Trophoblast cell (in vitro differentiated cells and primary cell): ENCODE measurements at regions not wholly inside any gene's neighbourhood (a gene's known extent, or its start where the extent isn't known, plus 50 kb on each side); places are given as distances from the start of the nearest gene placed in this dataset.
A peak's percentile ranks its signal among the peaks of the same experiment; 100 is the strongest.

Experiments used
- DNase-seq, 2 donors: peaks; one replicate each; pipeline ENCODE4 v3.0.0-alpha.2; 2016
- H2AFZ ChIP-seq: 2 replicates; pipeline ENCODE4 v1.6.1; 2013; ENCODE audit warnings: low read length, moderate library complexity, mild to moderate bottlenecking; ENCODE audit not compliant: insufficient read depth, poor library complexity
- H2AK5ac ChIP-seq: 2 replicates; pipeline ENCODE4 v1.6.1; 2013; ENCODE audit warnings: mild to moderate bottlenecking, low read length
- H2BK120ac ChIP-seq: 2 replicates; pipeline ENCODE4 v1.6.1; 2013; ENCODE audit warnings: low read length, mild to moderate bottlenecking, moderate library complexity; ENCODE audit not compliant: insufficient read depth, poor library complexity
- H2BK12ac ChIP-seq: 2 replicates; pipeline ENCODE4 v1.6.1; 2013; ENCODE audit warnings: mild to moderate bottlenecking, low read length, moderate library complexity
- H2BK5ac ChIP-seq: 2 replicates; pipeline ENCODE4 v1.6.1; 2013; ENCODE audit warnings: low read length, low read depth, moderate library complexity, mild to moderate bottlenecking; ENCODE audit not compliant: poor library complexity
- H3K14ac ChIP-seq: 2 replicates; pipeline ENCODE4 v1.6.1; 2013; ENCODE audit warnings: mild to moderate bottlenecking, low read length
- H3K18ac ChIP-seq: 2 replicates; pipeline ENCODE4 v1.6.1; 2013; ENCODE audit warnings: mild to moderate bottlenecking, low read length
- H3K23ac ChIP-seq: 2 replicates; pipeline ENCODE4 v1.6.1; 2013; ENCODE audit warnings: low read length
- H3K27ac ChIP-seq: 2 replicates; pipeline ENCODE4 v1.5.1; 2013; ENCODE audit warnings: low read depth, mild to moderate bottlenecking, inconsistent platforms, low read length, moderate library complexity
- H3K27me3 ChIP-seq: 2 replicates; pipeline ENCODE4 v1.6.1; 2013; ENCODE audit warnings: inconsistent platforms, mild to moderate bottlenecking, low read length, moderate library complexity; ENCODE audit not compliant: insufficient read depth
- H3K36me3 ChIP-seq, 2 experiments: 1 replicate in 1 of 2; 2 replicates in 1 of 2; pipeline ENCODE4 v1.6.1; 2013; ENCODE audit warnings: low read length in 2 of 2, mild to moderate bottlenecking in 2 of 2, moderate library complexity in 1 of 2; ENCODE audit not compliant: insufficient read depth in 2 of 2, control insufficient read depth in 1 of 2
- H3K4ac ChIP-seq: 2 replicates; pipeline ENCODE4 v1.6.1; 2013; ENCODE audit warnings: low read depth, mild to moderate bottlenecking, low read length, moderate library complexity
- H3K4me1 ChIP-seq, 2 experiments: 1 replicate in 1 of 2; 2 replicates in 1 of 2; pipeline ENCODE4 v1.6.1; 2013; ENCODE audit warnings: low read length in 2 of 2, mild to moderate bottlenecking in 2 of 2, moderate library complexity in 1 of 2; ENCODE audit not compliant: insufficient read depth in 2 of 2, control insufficient read depth in 1 of 2
- H3K4me2 ChIP-seq: 2 replicates; pipeline ENCODE4 v1.6.1; 2013; ENCODE audit warnings: inconsistent platforms, mild to moderate bottlenecking, low read length, moderate library complexity
- H3K4me3 ChIP-seq: 2 replicates; pipeline ENCODE4 v1.5.1; 2013; ENCODE audit warnings: mild to moderate bottlenecking, low read depth, low read length, inconsistent platforms
- H3K79me1 ChIP-seq: one replicate; pipeline ENCODE4 v1.6.1; 2013; ENCODE audit warnings: low read length
- H3K79me2 ChIP-seq: 2 replicates; pipeline ENCODE4 v1.6.1; 2013; ENCODE audit warnings: low read length, mild to moderate bottlenecking; ENCODE audit not compliant: control insufficient read depth, insufficient read depth, poor library complexity
- H3K9ac ChIP-seq: 2 replicates; pipeline ENCODE4 v1.6.1; 2013; ENCODE audit warnings: mild to moderate bottlenecking, low read length
- H3K9me3 ChIP-seq: 2 replicates; pipeline ENCODE4 v1.6.1; 2013; ENCODE audit warnings: low read depth, mild to moderate bottlenecking, control low read depth, inconsistent platforms, low read length; ENCODE audit not compliant: insufficient read depth
- H4K12ac ChIP-seq: 2 replicates; pipeline ENCODE4 v1.6.1; 2013; ENCODE audit warnings: low read depth, mild to moderate bottlenecking, low read length, moderate library complexity
- H4K8ac ChIP-seq: 2 replicates; pipeline ENCODE4 v1.6.1; 2013; ENCODE audit warnings: low read depth, mild to moderate bottlenecking, low read length, moderate library complexity
- H4K91ac ChIP-seq: one replicate; pipeline ENCODE4 v1.6.1; 2013; ENCODE audit warnings: low read depth, mild to moderate bottlenecking, low read length, moderate library complexity
- WGBS: extraction: QIAGEN DNeasy Blood & Tissue Kit; methylation state at CpG from one replicate; pipeline ENCODE4 v1.1.7; 2013; ENCODE audit warnings: missing lambda C conversion rate; ENCODE audit not compliant: insufficient read length, insufficient coverage; ENCODE audit errors: extremely low coverage; 5-methylcytosine and 5-hydroxymethylcytosine counted together

DNA sequence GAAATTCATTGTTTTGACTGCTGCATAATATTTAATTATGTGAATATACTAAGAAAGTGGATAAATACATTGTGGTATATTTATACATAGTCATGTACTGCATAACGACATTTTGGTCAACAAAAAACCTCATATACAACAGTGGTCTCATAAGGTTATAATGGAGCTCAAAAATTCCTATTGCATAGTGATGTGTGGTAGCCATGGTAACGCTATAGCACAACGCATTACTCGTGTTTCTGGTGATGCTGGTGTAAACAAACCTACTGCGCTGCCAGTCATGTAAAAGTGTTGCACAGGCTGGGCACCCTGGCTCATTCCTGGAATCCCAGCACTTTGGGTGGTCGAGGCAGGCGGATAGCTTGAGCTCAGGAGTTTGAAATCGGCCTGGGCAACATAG is 52.6 kb upstream of the NHLH2 start:
- H3K27ac ChIP-seq: no peak overlapping the region
- H3K9ac ChIP-seq: no peak overlapping the region
- H3K36me3 ChIP-seq: no peaks in the 10 kb centered on the region
- no peak overlapping the region for H4K91ac ChIP-seq
- no peak overlapping the region for H2BK5ac ChIP-seq
- no peak overlapping the region for H4K12ac ChIP-seq
- no peak overlapping the region for H3K4me3 ChIP-seq
- no peaks in the 10 kb centered on the region for H3K27me3 ChIP-seq
- H2AFZ ChIP-seq: no peak overlapping the region
- no peak overlapping the region for H2AK5ac ChIP-seq
- no peak overlapping the region for H3K4me2 ChIP-seq
- H4K8ac ChIP-seq: no peak overlapping the region
- no peak overlapping the region for H2BK12ac ChIP-seq
- no peaks in the 10 kb centered on the region for H3K79me1 ChIP-seq
- no peak overlapping the region for H3K4ac ChIP-seq
- H3K18ac ChIP-seq: no peak overlapping the region
- H3K4me1 ChIP-seq: no peaks in the 10 kb centered on the region
- DNase-seq: peak; percentile 49 to 83
- H3K9me3 ChIP-seq: peaks cover 1% of the 10 kb centered on the region
- H2BK120ac ChIP-seq: no peak overlapping the region
- H3K23ac ChIP-seq: no peak overlapping the region
- WGBS: no CpG with 5 or more reads among the region's 8 CpGs
- no peaks in the 10 kb centered on the region for H3K79me2 ChIP-seq
- H3K14ac ChIP-seq: no peak overlapping the region

DNA sequence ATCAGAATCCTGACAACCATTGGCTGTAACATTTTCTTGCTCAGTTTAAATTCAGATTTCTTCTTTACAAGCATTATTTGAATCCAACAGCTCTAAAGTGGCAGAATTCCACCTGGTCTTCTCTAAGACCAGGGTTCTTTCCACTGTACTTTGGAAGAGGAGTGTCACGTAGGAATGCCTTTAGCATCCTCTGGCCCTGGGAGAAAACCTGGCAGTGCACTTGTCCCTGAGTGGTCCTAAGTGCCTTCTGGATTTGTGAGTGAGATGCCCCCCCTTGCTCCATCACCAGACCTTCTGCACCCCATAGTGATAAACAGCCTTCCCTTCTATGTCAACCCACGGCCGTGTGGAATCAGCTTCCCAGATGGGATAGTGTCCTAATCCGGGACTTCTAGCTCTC is 57.1 kb upstream of the NHLH2 start:
- H4K8ac ChIP-seq: no peak overlapping the region

DNA sequence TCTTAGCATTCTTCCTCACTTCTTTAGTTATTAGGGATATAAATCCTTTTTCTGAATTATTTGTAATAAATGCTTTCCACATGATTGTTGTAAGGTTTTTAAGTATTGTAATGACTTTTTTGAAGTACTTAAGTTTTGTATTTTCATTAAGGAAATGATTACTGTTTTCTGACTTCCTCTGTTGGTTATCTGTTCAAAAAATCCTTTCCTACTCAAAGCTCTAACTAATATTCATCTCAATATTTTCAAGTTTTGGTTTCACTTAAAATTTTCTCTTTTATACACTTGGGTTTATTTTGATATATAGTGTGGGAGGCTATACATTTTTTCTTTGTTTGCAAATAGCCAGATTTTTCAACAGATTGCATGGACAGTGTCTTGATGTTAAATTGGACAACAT is 59.9 kb upstream of the NHLH2 start:
- Histone ChIP-seq H2BK12ac (no peak overlapping the region), H2BK120ac (no peak overlapping the region), H2BK5ac (no peak overlapping the region), H3K79me2 (no peaks in the 10 kb centered on the region), H3K4me2 (no peak overlapping the region), H3K18ac (no peak overlapping the region), H3K23ac (no peak overlapping the region), H3K79me1 (peaks cover 3% of the 10 kb centered on the region), H3K27me3 (no peaks in the 10 kb centered on the region), H3K36me3 (no peaks in the 10 kb centered on the region), H3K27ac (no peak overlapping the region), H3K9me3 (peaks cover 1% of the 10 kb centered on the region), H4K8ac (no peak overlapping the region), H4K91ac (no peak overlapping the region), H3K4ac (no peak overlapping the region), H3K4me3 (no peak overlapping the region), H2AFZ (no peak overlapping the region), H3K4me1 (peaks cover 2 to 3% of the 10 kb centered on the region in 2 experiments), H2AK5ac (no peak overlapping the region), H3K14ac (no peak overlapping the region), H3K9ac (no peak overlapping the region), H4K12ac (no peak overlapping the region)
- DNase-seq: no peak

More for the DNA sequence above, 57.1 kb upstream of the NHLH2 start:
- Histone ChIP-seq H2AFZ (no peak overlapping the region), H3K4me2 (no peak overlapping the region), H3K14ac (no peak overlapping the region), H2BK12ac (no peak overlapping the region), H3K36me3 (no peaks in the 10 kb centered on the region), H3K4me1 (no peaks in the 10 kb centered on the region), H3K18ac (no peak overlapping the region), H4K91ac (no peak overlapping the region), H3K27ac (no peak overlapping the region), H3K79me2 (no peaks in the 10 kb centered on the region), H3K4me3 (no peak overlapping the region), H3K79me1 (no peaks in the 10 kb centered on the region), H3K9me3 (peaks cover 1% of the 10 kb centered on the region), H3K27me3 (no peaks in the 10 kb centered on the region), H2AK5ac (no peak overlapping the region), H3K23ac (no peak overlapping the region), H3K9ac (no peak overlapping the region), H2BK5ac (no peak overlapping the region), H4K12ac (no peak overlapping the region), H2BK120ac (no peak overlapping the region), H3K4ac (no peak overlapping the region)
- no CpG with 5 or more reads among the region's 4 CpGs for WGBS
- no peak for DNase-seq

DNA sequence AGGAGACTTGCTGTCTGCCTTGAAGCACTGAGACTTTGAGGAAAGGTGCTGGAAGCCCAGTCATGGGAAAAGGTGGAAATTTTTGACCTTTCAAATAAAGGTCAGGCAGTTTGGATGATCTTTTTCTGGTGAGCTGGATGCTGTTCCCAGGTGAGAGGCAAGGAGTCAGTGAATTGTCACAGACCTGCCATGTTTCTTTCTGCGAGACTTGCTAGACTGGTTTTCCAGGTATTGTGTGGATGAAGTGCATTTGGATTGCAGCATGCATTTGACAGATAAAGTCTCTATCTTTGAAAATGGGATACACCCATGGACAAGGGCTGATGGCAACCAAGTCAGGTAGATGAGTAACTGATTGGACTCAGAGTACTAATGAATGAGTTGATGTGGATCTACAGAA is 65.7 kb upstream of the NHLH2 start:
- Histone ChIP-seq H3K27ac (peak overlapping the region; percentile 7), H2BK12ac (no peak overlapping the region), H3K14ac (no peak overlapping the region), H2BK120ac (no peak overlapping the region), H4K8ac (no peak overlapping the region), H2AK5ac (no peak overlapping the region), H3K36me3 (no peaks in the 10 kb centered on the region), H3K4me3 (no peak overlapping the region), H2AFZ (no peak overlapping the region), H3K79me2 (peaks cover 2% of the 10 kb centered on the region), H4K91ac (no peak overlapping the region), H3K9me3 (no peaks in the 10 kb centered on the region), H3K4me2 (no peak overlapping the region), H3K27me3 (no peaks in the 10 kb centered on the region), H3K9ac (no peak overlapping the region), H3K23ac (no peak overlapping the region), H3K18ac (no peak overlapping the region), H3K4ac (no peak overlapping the region), H3K4me1 (peaks cover 16 to 31% of the 10 kb centered on the region in 2 experiments), H3K79me1 (peaks cover 10% of the 10 kb centered on the region), H2BK5ac (no peak overlapping the region), H4K12ac (no peak overlapping the region)
- WGBS: no CpG with 5 or more reads among the region's 1 CpG
- DNase-seq: peak; percentile 45 to 85
